Thyroid gland (tissue), 4 donors: ENCODE measurements at regions not wholly inside any gene's neighbourhood (a gene's known extent, or its start where the extent isn't known, plus 50 kb on each side); places are given as distances from the start of the nearest gene placed in this dataset.

ENCODE experiments used
- DNase-seq, 2 donors: peaks; one replicate each; pipeline ENCODE4 v3.0.0-alpha.2; 2019
- H3K27ac ChIP-seq, 3 donors: fragments of 200-600 bp; sonication (generic); 1 replicate in 2 of 3; 2 replicates in 1 of 3; pipeline ENCODE4 v1.5.1; 2016 to 2019; ENCODE audit warnings: mild to moderate bottlenecking in 1 of 3, moderate library complexity in 1 of 3
- H3K27me3 ChIP-seq: fragments of 200-600 bp; sonication (generic); one replicate; pipeline ENCODE4 v1.5.1; 2019
- H3K36me3 ChIP-seq, 2 donors: fragments of 200-600 bp; sonication (generic); one replicate each; pipeline ENCODE4 v1.5.1; 2016 to 2019
- H3K4me1 ChIP-seq, 2 donors: fragments of 200-600 bp; sonication (generic); one replicate each; pipeline ENCODE4 v1.5.1; 2017 to 2019
- H3K4me3 ChIP-seq, 3 donors: fragments of 200-600 bp; sonication (generic); replicated peaks in 1 of 3; 1 replicate in 2 of 3; 2 replicates in 1 of 3; pipeline ENCODE4 v1.5.1; 2016; ENCODE audit warnings: mild to moderate bottlenecking in 1 of 3
- H3K9me3 ChIP-seq: fragments of 200-600 bp; sonication (generic); one replicate; pipeline ENCODE4 v1.5.1; 2017
- CTCF ChIP-seq, 6 experiments: fragments of 200-600 bp in 3 of 6; fragments of 450-650 bp in 3 of 6; sonication (generic) in 3 of 6; IDR thresholded peaks; one replicate each; pipeline ENCODE4 v1.5.1; 2016 to 2019; ENCODE audit warnings: antibody characterized with exemption in 6 of 6, mild to moderate bottlenecking in 2 of 6, inconsistent platforms in 1 of 6, moderate library complexity in 1 of 6
- POLR2A ChIP-seq, 2 donors: fragments of 450-650 bp; IDR thresholded peaks; one replicate each; pipeline ENCODE4 v1.6.1; 2017; ENCODE audit warnings: antibody characterized with exemption in 2 of 2, mild to moderate bottlenecking in 2 of 2, moderate library complexity in 1 of 2
- WGBS, 2 donors: methylation state at CpG; one replicate each; pipeline ENCODE4 v1.1.5; 2017; 5-methylcytosine and 5-hydroxymethylcytosine counted together
- intact Hi-C: fragments of 100-400 bp; cut with DNase I; formaldehyde crosslinking; loops from one replicate; pipeline ENCODE4 v1.15.1; 2023

- no peak for TF ChIP-seq CTCF (IDR thresholded peaks at IDR 0.05)
- TF ChIP-seq POLR2A (IDR thresholded peaks at IDR 0.05): no peak
- Histone ChIP-seq H3K4me3 (no peak overlapping the region), H3K9me3 (no peaks in the 10 kb centered on the region), H3K4me1 (no peaks in the 10 kb centered on the region), H3K36me3 (no peaks in the 10 kb centered on the region), H3K27me3 (no peaks in the 10 kb centered on the region), H3K27ac (no peak overlapping the region)
- no peak for DNase-seq
- intact Hi-C loops: no loop called here
- 62 to 70% methylated on average over 5 of the region's 5 CpGs for WGBS, 2 donors
These were observed 286.4 kb upstream of the ADARB2 start for GRCh38 chr10:2023687-2024086.

- no peak for TF ChIP-seq POLR2A (IDR thresholded peaks at IDR 0.05)
- TF ChIP-seq CTCF (IDR thresholded peaks at IDR 0.05): no peak
- no peaks in the 10 kb centered on the region for H3K27me3 ChIP-seq
- WGBS, 2 donors: 92% methylated on average over 6 of the region's 6 CpGs
- intact Hi-C loops: no loop called here
- no peak overlapping the region for H3K27ac ChIP-seq
- no peak for DNase-seq
- no peaks in the 10 kb centered on the region for H3K9me3 ChIP-seq
- no peaks in the 10 kb centered on the region for H3K4me1 ChIP-seq
- H3K4me3 ChIP-seq: no peak overlapping the region
- H3K36me3 ChIP-seq: no peaks in the 10 kb centered on the region
These were observed 285.1 kb upstream of the ADARB2 start for GRCh38 chr10:2022401-2022800.

- Histone ChIP-seq H3K36me3 (no peaks in the 10 kb centered on the region), H3K27me3 (no peaks in the 10 kb centered on the region), H3K4me1 (no peaks in the 10 kb centered on the region), H3K4me3 (no peak overlapping the region), H3K27ac (no peak overlapping the region), H3K9me3 (no peaks in the 10 kb centered on the region)
- DNase-seq: no peak
- no peak for TF ChIP-seq CTCF (IDR thresholded peaks at IDR 0.05)
- TF ChIP-seq POLR2A (IDR thresholded peaks at IDR 0.05): no peak
- WGBS, 2 donors: 74 to 82% methylated on average over 4 of the region's 4 CpGs
- intact Hi-C loops: no loop called here
These were observed 283.5 kb upstream of the ADARB2 start for GRCh38 chr10:2020836-2021235.

- DNase-seq: no peak
- TF ChIP-seq CTCF (IDR thresholded peaks at IDR 0.05) (no peak), POLR2A (IDR thresholded peaks at IDR 0.05) (no peak)
- Histone ChIP-seq H3K4me1 (no peaks in the 10 kb centered on the region), H3K9me3 (no peaks in the 10 kb centered on the region), H3K4me3 (no peak overlapping the region), H3K36me3 (no peaks in the 10 kb centered on the region), H3K27ac (no peak overlapping the region), H3K27me3 (no peaks in the 10 kb centered on the region)
- WGBS, 2 donors: 87 to 91% methylated on average over 12 of the region's 12 CpGs
- intact Hi-C loops: no loop called here
These were observed 282.5 kb upstream of the ADARB2 start for GRCh38 chr10:2019803-2020202.

- no peak overlapping the region for H3K4me3 ChIP-seq
- DNase-seq: no peak
- 98 to 100% methylated on average over 3 of the region's 3 CpGs for WGBS, 2 donors
- H3K4me1 ChIP-seq: no peaks in the 10 kb centered on the region
- no peaks in the 10 kb centered on the region for H3K36me3 ChIP-seq
- TF ChIP-seq POLR2A (IDR thresholded peaks at IDR 0.05) (no peak), CTCF (IDR thresholded peaks at IDR 0.05) (no peak)
- H3K27me3 ChIP-seq: no peaks in the 10 kb centered on the region
- intact Hi-C loops: no loop called here
- H3K9me3 ChIP-seq: no peaks in the 10 kb centered on the region
- H3K27ac ChIP-seq: no peak overlapping the region
These were observed 282.0 kb upstream of the ADARB2 start for GRCh38 chr10:2019281-2019680.
